OCI-LY1 (cell line): ENCODE measurements at regions not wholly inside any gene's neighbourhood (a gene's known extent, or its start where the extent isn't known, plus 50 kb on each side); places are given as distances from the start of the nearest gene placed in this dataset.
"Not testable (repeated sequence)": the region's sequence is repeated elsewhere in the genome, so short reads cannot be mapped to it uniquely, and the experiment has no call there.

ENCODE experiments used
- H2AFZ ChIP-seq: fragments of 200-600 bp; sonication (generic), shearing (Covaris generic); 2 replicates; pipeline ENCODE4 v1.6.0; 2014; ENCODE audit warnings: antibody characterized with exemption, mild to moderate bottlenecking, low read length
- H3F3A ChIP-seq: fragments of 200-600 bp; sonication (generic), shearing (Covaris generic); 2 replicates; pipeline ENCODE4 v1.6.0; 2014; ENCODE audit warnings: mild to moderate bottlenecking, antibody characterized with exemption, low read length, moderate library complexity; ENCODE audit not compliant: insufficient read depth
- H3K27ac ChIP-seq: fragments of 200-600 bp; sonication (generic); 2 replicates; pipeline ENCODE4 v1.5.1; 2014; ENCODE audit warnings: low read length, mixed run types, mild to moderate bottlenecking, low read depth; ENCODE audit not compliant: poor library complexity, severe bottlenecking
- H3K27me3 ChIP-seq: fragments of 200-600 bp; sonication (generic); 2 replicates; pipeline ENCODE4 v1.6.0; 2014; ENCODE audit warnings: antibody characterized with exemption, mild to moderate bottlenecking, low read length, moderate library complexity; ENCODE audit not compliant: insufficient read depth
- H3K36me3 ChIP-seq: fragments of 200-600 bp; sonication (generic); 2 replicates; pipeline ENCODE4 v1.6.1; 2014; ENCODE audit warnings: mild to moderate bottlenecking, antibody characterized with exemption, low read length, moderate library complexity, mixed read lengths; ENCODE audit not compliant: insufficient read depth
- H3K4me1 ChIP-seq: fragments of 200-600 bp; sonication (generic); 2 replicates; pipeline ENCODE4 v1.5.1; 2014; ENCODE audit warnings: mild to moderate bottlenecking, low read length, moderate library complexity; ENCODE audit not compliant: insufficient read depth, severe bottlenecking
- H3K4me2 ChIP-seq: fragments of 200-600 bp; sonication (generic), shearing (Covaris generic); 2 replicates; pipeline ENCODE4 v1.6.1; 2014; ENCODE audit warnings: low read length
- H3K4me3 ChIP-seq: fragments of 200-600 bp; sonication (generic); 2 replicates; pipeline ENCODE4 v1.5.1; 2014; ENCODE audit warnings: low read length, low read depth, mild to moderate bottlenecking, mixed read lengths; ENCODE audit not compliant: poor library complexity, severe bottlenecking
- H3K79me2 ChIP-seq: fragments of 200-600 bp; shearing (Covaris generic); 2 replicates; pipeline ENCODE4 v1.6.1; 2016; ENCODE audit warnings: mixed run types, low read length, mixed read lengths; ENCODE audit not compliant: insufficient read depth
- H3K9ac ChIP-seq: fragments of 200-600 bp; sonication (generic), shearing (Covaris generic); 2 replicates; pipeline ENCODE4 v1.6.1; 2014; ENCODE audit warnings: mild to moderate bottlenecking, low read length, mixed read lengths
- H3K9me2 ChIP-seq: fragments of 200-600 bp; sonication (generic), shearing (Covaris generic); 2 replicates; pipeline ENCODE4 v1.6.1; 2014; ENCODE audit warnings: low read depth, mild to moderate bottlenecking, low read length, mixed read lengths
- H3K9me3 ChIP-seq: fragments of 200-600 bp; shearing (Covaris generic); 2 replicates; pipeline ENCODE4 v1.6.1; 2014; ENCODE audit warnings: low read length, mixed read lengths
- H4K20me1 ChIP-seq: fragments of 200-600 bp; sonication (generic), shearing (Covaris generic); 2 replicates; pipeline ENCODE4 v1.6.0; 2016; ENCODE audit warnings: mild to moderate bottlenecking, low read length; ENCODE audit not compliant: insufficient read depth
- EZH2 ChIP-seq: fragments of 200-600 bp; sonication (generic), shearing (Covaris generic); IDR thresholded peaks from 2 replicates; pipeline ENCODE4 v1.8.0; 2017; ENCODE audit warnings: borderline replicate concordance, mixed run types, mild to moderate bottlenecking, antibody characterized with exemption, low read length, moderate library complexity, mixed read lengths
- TF ChIP-seq, protein P1 (sequence below): fragments of 200-600 bp; sonication (generic), shearing (Covaris generic); IDR thresholded peaks from 2 replicates; pipeline ENCODE4 v1.5.1; 2017; ENCODE audit warnings: mild to moderate bottlenecking, antibody characterized with exemption, low read length, moderate library complexity, mixed read lengths

DNA sequence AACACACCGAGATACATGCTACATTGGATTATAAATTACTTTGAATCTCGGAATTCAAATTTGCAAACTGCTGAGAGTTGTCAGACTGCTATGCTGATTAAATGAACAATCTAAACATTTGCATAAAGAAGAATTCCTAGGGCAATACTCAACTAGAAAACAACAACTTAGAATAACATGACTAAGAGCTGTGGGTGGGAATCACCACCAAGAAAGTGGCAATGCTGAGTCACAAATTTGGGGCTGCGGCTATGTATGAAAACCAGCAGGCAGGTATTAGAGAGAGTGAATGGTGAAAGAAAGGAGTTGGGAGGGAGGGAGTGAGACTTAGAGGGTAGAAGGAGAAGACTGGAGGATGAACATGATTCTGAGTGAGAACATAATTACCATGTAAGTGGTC is 559.5 kb downstream of the PIK3C3 start:
- H3K9ac ChIP-seq = no peak overlapping the region
- no peaks in the 10 kb centered on the region for H3K79me2 ChIP-seq
- no peak overlapping the region for H3K27ac ChIP-seq
- H2AFZ ChIP-seq = no peak overlapping the region
- H3K36me3 ChIP-seq = no peaks in the 10 kb centered on the region
- no peaks in the 10 kb centered on the region for H3K9me3 ChIP-seq
- H3K9me2 ChIP-seq = no peaks in the 10 kb centered on the region
- no peak overlapping the region for H3K4me3 ChIP-seq
- H3F3A ChIP-seq = no peaks in the 10 kb centered on the region
- no peak overlapping the region for H3K4me2 ChIP-seq
- no peak for TF ChIP-seq EZH2
- TF ChIP-seq, protein P1, sequence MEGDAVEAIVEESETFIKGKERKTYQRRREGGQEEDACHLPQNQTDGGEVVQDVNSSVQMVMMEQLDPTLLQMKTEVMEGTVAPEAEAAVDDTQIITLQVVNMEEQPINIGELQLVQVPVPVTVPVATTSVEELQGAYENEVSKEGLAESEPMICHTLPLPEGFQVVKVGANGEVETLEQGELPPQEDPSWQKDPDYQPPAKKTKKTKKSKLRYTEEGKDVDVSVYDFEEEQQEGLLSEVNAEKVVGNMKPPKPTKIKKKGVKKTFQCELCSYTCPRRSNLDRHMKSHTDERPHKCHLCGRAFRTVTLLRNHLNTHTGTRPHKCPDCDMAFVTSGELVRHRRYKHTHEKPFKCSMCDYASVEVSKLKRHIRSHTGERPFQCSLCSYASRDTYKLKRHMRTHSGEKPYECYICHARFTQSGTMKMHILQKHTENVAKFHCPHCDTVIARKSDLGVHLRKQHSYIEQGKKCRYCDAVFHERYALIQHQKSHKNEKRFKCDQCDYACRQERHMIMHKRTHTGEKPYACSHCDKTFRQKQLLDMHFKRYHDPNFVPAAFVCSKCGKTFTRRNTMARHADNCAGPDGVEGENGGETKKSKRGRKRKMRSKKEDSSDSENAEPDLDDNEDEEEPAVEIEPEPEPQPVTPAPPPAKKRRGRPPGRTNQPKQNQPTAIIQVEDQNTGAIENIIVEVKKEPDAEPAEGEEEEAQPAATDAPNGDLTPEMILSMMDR = no peak
- H3K4me1 ChIP-seq = no peaks in the 10 kb centered on the region
- no peaks in the 10 kb centered on the region for H4K20me1 ChIP-seq
- no peaks in the 10 kb centered on the region for H3K27me3 ChIP-seq

DNA sequence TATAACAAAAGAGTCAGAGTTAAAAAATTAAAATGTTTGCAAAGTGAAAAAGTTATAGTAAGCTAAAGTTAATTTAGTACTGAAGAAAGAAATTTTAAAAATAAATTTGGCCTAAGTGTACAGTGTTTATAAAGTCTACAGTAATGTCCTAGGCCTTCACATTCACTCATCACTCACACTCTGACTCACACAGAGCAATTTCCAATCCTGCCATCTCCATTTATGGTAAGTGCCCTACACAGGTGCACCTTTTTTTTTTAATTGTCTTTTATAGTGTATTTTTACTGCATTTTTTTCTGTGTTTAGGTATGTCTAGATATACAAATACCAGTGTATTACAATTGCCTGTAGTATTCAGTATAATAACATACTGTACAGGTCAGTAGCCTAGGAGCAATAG is 562.9 kb downstream of the PIK3C3 start:
- Histone ChIP-seq H2AFZ (no peak overlapping the region), H3K4me1 (no peaks in the 10 kb centered on the region), H3K36me3 (no peaks in the 10 kb centered on the region), H3K9me3 (no peaks in the 10 kb centered on the region), H4K20me1 (no peaks in the 10 kb centered on the region), H3K4me3 (no peak overlapping the region), H3K9me2 (no peaks in the 10 kb centered on the region), H3F3A (no peaks in the 10 kb centered on the region), H3K79me2 (no peaks in the 10 kb centered on the region), H3K27ac (no peak overlapping the region), H3K4me2 (no peak overlapping the region), H3K9ac (no peak overlapping the region), H3K27me3 (no peaks in the 10 kb centered on the region)
- no peak for TF ChIP-seq EZH2
- TF ChIP-seq, protein P1 = no peak

DNA sequence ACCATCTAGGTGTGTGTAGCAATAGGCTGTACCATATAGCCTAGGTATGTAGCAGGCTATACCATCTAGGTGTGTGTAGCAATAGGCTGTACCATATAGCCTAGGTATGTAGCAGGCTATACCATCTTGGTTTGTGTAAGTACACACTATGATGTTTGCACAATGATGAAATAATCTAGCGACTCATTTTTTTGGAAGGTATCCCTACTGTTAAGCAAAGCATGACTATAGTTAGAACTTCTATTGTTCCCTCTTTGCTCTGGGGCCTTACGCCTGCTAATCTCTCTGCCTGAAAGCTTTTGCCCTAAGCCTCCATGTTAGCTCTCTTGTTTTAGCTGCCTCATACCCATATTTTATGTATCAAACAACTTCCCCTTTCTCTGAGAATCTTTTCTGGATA is 563.3 kb downstream of the PIK3C3 start:
- H3K4me1 ChIP-seq, H3K27me3 ChIP-seq, H3K4me3 ChIP-seq, H3F3A ChIP-seq, H3K36me3 ChIP-seq, H2AFZ ChIP-seq, H3K27ac ChIP-seq, H4K20me1 ChIP-seq, H3K9me3 ChIP-seq, H3K79me2 ChIP-seq, H3K9me2 ChIP-seq, H3K9ac ChIP-seq, H3K4me2 ChIP-seq: not testable (repeated sequence)

DNA sequence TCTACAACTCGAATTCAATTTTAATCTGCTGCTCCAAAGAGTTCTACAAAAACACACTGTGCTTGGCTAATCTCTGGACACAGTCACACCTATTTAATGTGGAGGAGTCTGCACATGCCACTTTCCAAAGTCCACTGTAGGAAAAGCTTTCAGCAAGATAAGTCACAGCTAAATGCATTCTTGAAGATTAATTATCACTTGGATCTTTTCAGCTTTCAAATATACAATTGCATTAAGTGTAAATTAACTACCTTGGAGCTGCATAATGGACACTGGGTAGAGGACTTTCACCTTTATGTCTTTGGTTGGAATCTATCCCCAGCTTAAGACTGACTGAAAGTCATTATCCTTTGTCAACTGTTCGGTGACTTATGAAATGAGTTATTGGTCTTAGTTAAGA is 565.1 kb downstream of the PIK3C3 start:
- Histone ChIP-seq H3K9me3 (no peaks in the 10 kb centered on the region), H3K36me3 (no peaks in the 10 kb centered on the region), H3K9ac (no peak overlapping the region), H3K4me3 (no peak overlapping the region), H3K4me1 (no peaks in the 10 kb centered on the region), H3K4me2 (no peak overlapping the region), H3F3A (no peaks in the 10 kb centered on the region), H3K9me2 (no peaks in the 10 kb centered on the region), H3K79me2 (no peaks in the 10 kb centered on the region), H2AFZ (no peak overlapping the region), H3K27me3 (no peaks in the 10 kb centered on the region), H3K27ac (no peak overlapping the region), H4K20me1 (no peaks in the 10 kb centered on the region)
- no peak for TF ChIP-seq EZH2
